ENCODE measurements at regions not wholly inside any gene's neighbourhood (a gene's known extent, or its start where the extent isn't known, plus 50 kb on each side); places are given as distances from the start of the nearest gene placed in this dataset.

GRCh38 chr2:9156483-9156882 lies 50.1 kb upstream of the ASAP2 start:
- no peak for DNase-seq (ENCODE audit: low spot score)

GRCh38 chr2:9154061-9154460 lies 52.6 kb upstream of the ASAP2 start:
- no peak for DNase-seq (ENCODE audit: low spot score)

DNA sequence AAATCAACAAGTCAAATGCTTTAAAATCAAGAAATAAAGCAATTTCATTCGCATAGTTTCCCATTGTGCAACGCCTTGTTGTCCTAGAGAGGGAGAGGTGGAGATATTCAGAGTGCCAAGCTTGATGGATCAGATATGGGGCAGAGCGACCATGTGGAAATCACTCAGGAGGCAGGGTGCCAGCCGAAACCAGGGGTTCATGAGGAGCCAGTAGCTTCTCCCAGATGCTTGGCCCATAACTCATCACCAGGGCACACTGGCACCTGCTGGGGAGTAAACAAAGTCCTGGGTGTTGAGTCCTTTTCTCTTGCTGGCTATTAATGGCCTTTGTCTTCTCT lies 53.0 kb upstream of the ASAP2 start:
- DNase-seq (ENCODE audit: low spot score) = no peak

GRCh38 chr2:9152975-9153642 lies 53.5 kb upstream of the ASAP2 start:
- DNase-seq (ENCODE audit: low spot score) = no peak

GRCh38 chr2:9150906-9151305 lies 55.7 kb upstream of the ASAP2 start:
- no peak for DNase-seq (ENCODE audit: low spot score)

GRCh38 chr2:9150568-9150900 lies 56.1 kb upstream of the ASAP2 start:
- no peak for DNase-seq (ENCODE audit: low spot score)

DNA sequence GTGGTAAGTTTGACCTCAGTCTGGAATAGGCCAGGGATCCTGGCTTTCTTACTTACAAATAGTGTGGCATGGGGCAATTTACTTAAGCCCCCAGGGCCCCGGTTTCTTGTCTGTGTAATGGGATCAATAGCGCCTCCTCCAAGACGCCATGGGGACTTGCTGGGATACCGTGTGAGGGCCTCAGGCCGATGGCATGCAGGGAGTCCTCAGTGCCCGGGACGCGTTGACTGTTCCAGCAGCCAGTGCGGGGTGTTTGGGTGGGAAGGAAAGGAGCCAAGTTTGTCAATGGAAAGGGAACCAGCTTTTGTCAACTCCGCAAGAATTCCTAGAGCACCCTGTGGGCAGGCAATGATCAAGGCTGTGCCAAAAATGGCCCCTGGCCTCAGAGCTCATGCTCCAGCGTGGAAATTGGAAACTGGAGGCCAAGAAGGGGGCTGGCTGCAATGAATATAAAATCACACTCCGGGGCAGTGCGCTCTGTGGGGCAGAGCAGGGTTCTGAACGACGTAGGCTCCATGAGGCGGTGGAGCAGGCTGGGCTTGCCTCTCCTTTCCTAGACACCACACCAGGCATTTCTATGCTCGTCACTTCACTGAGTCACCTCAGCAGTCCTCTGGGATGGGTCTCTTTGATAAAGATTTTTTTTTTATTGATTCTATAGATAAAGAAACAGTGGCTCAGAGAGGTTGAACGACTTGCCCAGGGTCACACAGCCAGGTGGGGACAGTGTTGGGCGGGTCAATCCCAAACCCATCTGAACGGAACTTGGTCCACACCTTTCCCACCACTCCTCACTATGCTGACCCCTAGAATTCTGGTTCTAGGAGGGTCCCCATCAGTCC lies 56.7 kb upstream of the ASAP2 start:
- DNase-seq (ENCODE audit: low spot score) = no peak

DNA sequence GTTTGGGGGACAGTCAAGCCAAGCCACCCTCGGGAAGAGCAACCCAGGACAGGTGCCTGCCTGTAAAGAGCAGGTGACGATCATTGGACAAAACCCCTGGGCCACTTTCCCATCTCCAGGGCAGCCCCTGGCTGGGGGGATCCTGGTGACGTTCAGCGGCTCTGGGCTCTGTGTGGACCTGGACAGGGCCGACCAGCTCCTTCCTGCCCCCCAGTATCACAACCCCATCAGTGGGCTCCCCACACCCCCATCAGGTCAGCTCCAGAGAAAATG lies 57.3 kb upstream of the ASAP2 start:
- DNase-seq (ENCODE audit: low spot score) = no peak

GRCh38 chr2:9146646-9147045 lies 60.0 kb upstream of the ASAP2 start:
- no peak for DNase-seq (ENCODE audit: low spot score)

- no peak for DNase-seq (ENCODE audit: low spot score)
Measured at GRCh38 chr2:9145752-9146430, 60.7 kb upstream of the ASAP2 start.

DNA sequence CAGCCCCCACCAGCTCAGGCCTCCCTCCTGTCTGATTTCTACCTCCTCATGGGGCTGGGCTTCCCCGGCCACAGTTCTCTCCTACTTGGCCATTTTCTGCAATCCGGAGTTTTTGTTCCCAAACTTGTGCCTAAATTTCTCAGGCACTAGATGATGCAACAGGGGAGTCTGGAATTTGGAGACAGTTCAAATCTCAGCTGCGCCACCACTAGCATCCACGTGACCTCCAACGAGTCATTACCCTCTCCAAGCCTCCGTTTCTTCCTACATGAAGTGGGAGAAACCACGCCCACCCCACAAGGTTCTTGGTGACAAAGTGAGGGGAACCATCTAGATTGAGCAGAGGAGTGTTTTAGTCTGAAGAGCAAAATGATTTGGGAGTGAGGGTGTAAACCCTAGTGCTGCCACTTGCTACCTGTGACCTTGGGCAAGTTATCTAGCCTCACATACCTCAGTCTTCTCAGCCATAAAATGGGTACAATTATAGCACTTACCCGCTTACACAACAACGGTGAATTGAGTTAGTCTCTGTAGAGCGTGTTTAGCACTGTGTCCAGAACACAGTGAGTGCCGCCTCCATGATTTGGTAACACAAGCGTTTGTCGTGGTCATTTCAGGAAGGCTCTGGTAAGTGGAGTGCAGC lies 61.4 kb upstream of the ASAP2 start:
- peak; percentile 79 for DNase-seq (ENCODE audit: low spot score)

DNA sequence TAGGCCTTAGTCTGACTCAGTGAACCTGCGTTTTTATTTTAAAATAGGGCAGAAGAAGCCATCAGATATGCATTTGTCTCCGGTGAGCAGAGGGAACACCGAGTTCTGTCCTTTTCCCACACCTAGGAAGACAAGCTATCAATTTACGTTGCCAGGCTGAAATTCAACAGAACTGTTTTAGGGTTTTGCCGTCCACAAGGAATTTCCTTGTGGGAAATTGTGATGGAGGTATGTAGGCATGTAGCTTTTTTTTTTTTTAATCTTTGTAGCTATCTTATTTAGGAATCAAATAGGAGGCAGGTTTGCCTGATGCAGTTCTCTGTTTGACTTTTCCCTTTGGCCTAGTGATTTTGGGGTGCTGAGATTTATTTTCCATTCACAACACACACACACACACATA lies 62.0 kb upstream of the ASAP2 start:
- no peak for DNase-seq (ENCODE audit: low spot score)

- DNase-seq (ENCODE audit: low spot score) = no peak
Measured at GRCh38 chr2:9144046-9144445, 62.6 kb upstream of the ASAP2 start.

DNA sequence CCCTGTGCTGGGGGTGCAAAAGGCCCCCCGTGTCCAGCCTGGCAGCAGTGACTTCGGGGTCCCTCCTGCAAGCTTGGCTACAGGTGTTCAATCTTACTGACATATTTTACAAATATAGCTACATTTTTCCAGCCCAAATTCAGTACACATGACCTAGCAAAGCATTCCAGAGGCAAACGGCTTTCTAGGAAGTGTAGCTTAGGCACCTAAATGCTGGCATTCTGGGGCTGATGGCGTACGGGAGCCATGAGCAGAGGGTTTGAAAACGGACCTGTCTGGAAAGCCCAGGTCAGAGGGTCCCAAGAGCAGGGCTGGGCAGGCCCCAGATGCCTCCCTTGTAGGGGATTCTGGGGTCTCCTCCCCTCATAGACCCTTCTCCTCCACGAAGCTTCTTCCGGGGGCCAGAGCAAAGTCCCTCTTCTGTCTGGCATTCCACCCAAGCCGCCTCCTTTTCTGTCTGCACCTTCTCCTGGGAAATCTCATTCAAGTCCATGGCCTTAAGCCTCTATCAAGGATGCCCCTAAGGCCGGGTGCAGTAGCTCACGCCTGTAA lies 63.3 kb upstream of the ASAP2 start:
- DNase-seq (ENCODE audit: low spot score) = no peak

DNA sequence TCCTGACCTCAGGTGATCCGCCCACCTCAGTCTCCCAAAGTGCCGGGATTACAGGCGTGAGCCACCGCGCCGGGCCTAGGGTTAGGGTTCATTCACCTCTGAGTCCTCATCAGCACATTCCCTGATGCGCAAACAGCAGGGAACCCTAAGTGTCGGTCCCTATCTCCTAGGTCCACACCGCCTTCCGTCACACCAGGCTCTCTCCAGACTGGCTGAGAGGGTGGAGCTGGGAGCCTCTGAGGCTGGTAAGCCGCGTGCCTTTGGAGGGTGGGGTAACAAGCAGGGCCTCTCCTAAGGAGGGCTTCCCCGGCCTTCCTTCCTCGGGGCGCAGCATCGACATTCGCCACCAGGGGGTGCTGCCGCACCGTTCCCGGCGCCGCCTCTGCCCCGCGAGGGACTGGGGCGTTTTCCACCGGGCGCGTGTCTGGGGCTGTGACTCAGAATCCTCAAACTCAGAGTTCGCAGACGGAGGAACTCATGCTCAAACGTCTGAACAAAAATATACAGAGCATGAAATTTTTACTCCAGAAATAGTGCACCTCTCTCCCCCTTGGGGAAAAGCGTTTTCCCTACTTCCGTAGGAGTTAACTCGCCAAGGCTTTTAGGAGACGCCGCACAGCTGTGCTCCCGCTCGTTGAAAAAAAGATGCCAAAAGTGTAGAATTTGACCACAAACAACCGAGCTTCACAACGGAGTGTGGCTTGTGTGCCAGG lies 63.9 kb upstream of the ASAP2 start:
- DNase-seq (ENCODE audit: low spot score) = peak; percentile 92

DNA sequence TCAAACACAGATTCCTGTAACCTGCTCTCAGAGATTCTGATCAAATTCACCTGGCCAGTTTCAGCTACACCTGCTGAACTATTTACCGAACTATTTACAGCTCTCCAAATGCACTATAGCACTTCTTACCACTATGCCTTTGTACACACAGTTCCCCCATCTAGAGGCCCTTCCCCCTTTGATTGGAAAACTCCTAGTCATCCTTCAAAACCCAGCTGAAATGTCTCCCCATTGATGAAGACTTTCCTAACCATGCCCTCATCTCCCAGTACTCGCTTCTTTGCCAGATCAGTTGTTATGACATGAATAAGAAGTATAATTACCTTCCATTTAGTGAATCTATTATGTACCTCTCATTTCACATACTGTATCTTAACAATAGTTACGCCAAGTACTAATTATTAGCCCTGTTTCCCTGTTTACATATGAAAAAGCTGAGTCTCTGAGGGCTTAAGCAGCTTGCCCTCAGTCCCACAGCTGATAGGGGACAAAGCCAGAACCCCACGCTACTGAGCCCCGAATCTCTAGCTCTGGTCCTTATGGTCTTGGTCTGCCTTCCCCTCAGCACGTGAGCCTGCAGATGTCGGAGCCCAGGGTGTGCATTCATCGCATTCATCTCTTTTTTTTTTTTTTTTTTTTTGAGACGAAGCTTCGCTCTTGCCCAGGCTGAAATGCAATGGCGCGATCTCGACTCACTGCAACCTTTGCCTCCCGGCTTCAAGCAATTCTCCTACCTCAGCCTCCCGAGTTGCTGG lies 64.7 kb upstream of the ASAP2 start:
- no peak for DNase-seq (ENCODE audit: low spot score)

GRCh38 chr2:9141091-9141667 lies 65.4 kb upstream of the ASAP2 start:
- no peak for DNase-seq (ENCODE audit: low spot score)

GRCh38 chr2:9140645-9141044 lies 66.0 kb upstream of the ASAP2 start:
- DNase-seq (ENCODE audit: low spot score) = no peak

DNA sequence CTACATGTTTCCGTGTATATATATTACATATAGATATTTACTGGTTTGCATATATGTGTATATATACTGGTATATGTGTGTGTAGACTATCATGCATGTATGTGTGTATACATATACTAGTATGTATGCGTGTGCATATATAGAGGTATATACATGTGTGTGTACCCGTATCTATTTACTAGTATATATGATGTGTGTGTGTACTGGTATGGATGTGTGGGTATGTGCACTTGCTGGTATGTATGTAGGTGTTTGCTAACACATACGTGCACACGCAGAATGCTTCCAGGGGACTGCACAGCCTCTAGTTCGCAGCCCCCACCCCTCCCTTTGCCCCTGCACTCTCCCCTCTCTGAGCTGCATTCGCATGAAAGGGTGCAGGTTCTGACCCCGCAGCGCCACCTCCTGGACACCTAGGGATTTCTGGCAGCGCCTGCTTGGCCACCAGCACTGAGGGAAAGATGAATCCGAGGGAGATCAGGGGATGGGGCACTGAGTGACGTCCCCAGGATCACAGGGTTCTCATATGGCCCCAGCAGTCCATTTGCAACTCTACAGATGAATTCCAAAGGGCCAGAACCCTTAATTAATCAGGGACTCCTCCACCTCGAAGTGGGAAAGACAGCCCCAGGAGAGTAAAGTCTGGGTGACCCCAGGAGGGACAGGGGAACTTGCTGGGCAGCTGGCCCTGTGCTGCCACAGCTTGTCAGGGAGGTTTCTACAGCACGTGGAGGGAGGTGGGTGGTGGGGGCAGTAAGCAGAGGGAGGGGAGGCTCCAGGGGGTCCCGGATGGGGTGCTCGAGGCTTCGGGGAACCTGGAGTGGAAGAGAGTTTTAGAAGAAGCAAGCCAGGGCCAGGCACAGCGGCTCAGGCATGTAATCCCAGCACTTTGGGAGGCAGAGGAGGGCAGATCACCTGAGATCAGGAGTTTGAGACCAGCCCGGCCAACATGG lies 66.8 kb upstream of the ASAP2 start:
- DNase-seq (ENCODE audit: low spot score) = peak; percentile 80

All from AG08396 (cell line).